ENCODE measurements at regions not wholly inside any gene's neighbourhood (a gene's known extent, or its start where the extent isn't known, plus 50 kb on each side); places are given as distances from the start of the nearest gene placed in this dataset.
A peak's percentile ranks its signal among the peaks of the same experiment; 100 is the strongest.

- peaks cover 3% of the 10 kb centered on the region; the same call in 1 of the 2 replicates for H3K79me1 ChIP-seq (ENCODE audit: low read depth, low read length)
- H3K79me2 ChIP-seq (ENCODE audit: control insufficient read depth in 1 of 2, insufficient read depth in 2 of 2, low read length in 2 of 2): no peaks in the 10 kb centered on the region
- no peak overlapping the region for H2AFZ ChIP-seq (ENCODE audit: low read length)
- H3K4ac ChIP-seq (replicated peaks; ENCODE audit: insufficient read length, low read depth, low read length): no peak overlapping the region
- no peak overlapping the region for H3K56ac ChIP-seq (replicated peaks; ENCODE audit: insufficient read length, low read depth, low read length)
- CTCF ChIA-PET (ENCODE audit: partially characterized antibody): no interaction called here
- no peak overlapping the region for H3K18ac ChIP-seq (ENCODE audit: extremely low read depth, low read length)
- H3K14ac ChIP-seq (ENCODE audit: insufficient read length): no peak overlapping the region
- peak in 1 of 2 experiments; percentile 10 for DNase-seq (ENCODE audit: low read depth in 1 of 2, low spot score in 2 of 2)
- H4K20me1 ChIP-seq (replicated peaks in 1 of 2; ENCODE audit: control insufficient read depth in 1 of 2, insufficient read depth in 2 of 2, low read length in 2 of 2): peaks cover 0 to 4% of the 10 kb centered on the region in 2 experiments
- H3K23ac ChIP-seq (ENCODE audit: insufficient read length): no peak overlapping the region
- H3K36me3 ChIP-seq (ENCODE audit: control insufficient read depth in 2 of 4, insufficient read depth in 4 of 4, low read length in 3 of 4): no peaks in the 10 kb centered on the region
- no peak overlapping the region for H3K4me2 ChIP-seq (ENCODE audit: insufficient read depth in 1 of 2, low read depth in 2 of 2, low read length in 2 of 2)
- H2AK5ac ChIP-seq (ENCODE audit: low read depth, low read length): no peak overlapping the region
- no peak overlapping the region for H2BK5ac ChIP-seq (ENCODE audit: low read depth, low read length)
- FAIRE-seq: no peak
- no peak overlapping the region for H2BK20ac ChIP-seq (ENCODE audit: low read length)
- no peak overlapping the region for H3K27ac ChIP-seq (ENCODE audit: low read depth, low read length)
- no peak overlapping the region for H3K4me3 ChIP-seq (ENCODE audit: extremely low read depth in 1 of 4, insufficient read depth in 2 of 4, low read depth in 3 of 4, low read length in 4 of 4)
- POLR2A ChIA-PET (ENCODE audit: partially characterized antibody): no interaction called here
- 84% methylated on average over 15 of the region's 19 CpGs; no CpG with 5 or more reads in 1 of the 2 experiments for WGBS, 2 experiments (ENCODE audit: extremely low coverage in 1 of 2, insufficient coverage in 1 of 2, insufficient read length in 1 of 2, insufficient replicate concordance in 2 of 2, low coverage in 1 of 2, low lambda C conversion rate in 2 of 2, missing lambda C conversion rate in 1 of 2)
- peak overlapping the region; percentile 25; the same call in 1 of the 2 replicates for H4K8ac ChIP-seq (ENCODE audit: extremely low read depth, insufficient read depth, low read length)
- H3K27me3 ChIP-seq (replicated peaks in 1 of 4; ENCODE audit: control insufficient read depth in 3 of 4, extremely low read depth in 1 of 4, insufficient read depth in 3 of 4, low read length in 3 of 4): no peaks in the 10 kb centered on the region
- no peak overlapping the region for H2BK12ac ChIP-seq (ENCODE audit: low read depth, low read length)
- no peak overlapping the region for H2BK15ac ChIP-seq (ENCODE audit: low read length)
- H3K4me1 ChIP-seq (replicated peaks in 1 of 4; ENCODE audit: control insufficient read depth in 3 of 4, insufficient read depth in 4 of 4, low read length in 3 of 4): peaks cover 0 to 7% (median 1%) of the 10 kb centered on the region in 4 experiments; a peak in 2 of 7 replicates
- no peaks in the 10 kb centered on the region for H3K9me3 ChIP-seq (ENCODE audit: insufficient read depth in 2 of 2, low read depth in 1 of 2, low read length in 1 of 2)
- no peak overlapping the region for H2BK120ac ChIP-seq (replicated peaks; ENCODE audit: low read depth, low read length)
- no peak overlapping the region for H4K91ac ChIP-seq (replicated peaks; ENCODE audit: insufficient read length, low read length)
- no peak overlapping the region for H4K5ac ChIP-seq (ENCODE audit: insufficient read length, low read depth, low read length)
- no peaks in the 10 kb centered on the region; the same call in 1 of the 2 replicates for H3K23me2 ChIP-seq (ENCODE audit: low read depth, low read length)
- H3K9ac ChIP-seq (replicated peaks in 1 of 4; ENCODE audit: extremely low read depth in 1 of 4, low read depth in 3 of 4, low read length in 3 of 4): no peak overlapping the region
- TF ChIP-seq SP2 (IDR thresholded peaks at IDR 0.05; ENCODE audit: low read length) (no peak), POU5F1 (IDR thresholded peaks at IDR 0.05; ENCODE audit: low read depth, low read length) (no peak), ASH2L (IDR thresholded peaks at IDR 0.05; ENCODE audit: low read length) (no peak), CHD1 (IDR thresholded peaks at IDR 0.05; ENCODE audit: low read depth, low read length) (no peak), TAF1 (IDR thresholded peaks at IDR 0.05; ENCODE audit: low read depth, low read length) (no peak), NANOG (IDR thresholded peaks at IDR 0.05; ENCODE audit: insufficient read depth, low read depth, low read length, poor library complexity, severe bottlenecking) (no peak), KDM4A (IDR thresholded peaks at IDR 0.05; ENCODE audit: low read depth, low read length, severe bottlenecking) (no peak), SIN3A (conservative IDR thresholded peaks at IDR 0.05 in 1 of 2, IDR thresholded peaks at IDR 0.05 in 1 of 2; ENCODE audit: low read depth in 1 of 2, low read length in 2 of 2) (no peak), MAX (IDR thresholded peaks at IDR 0.05) (no peak), GTF2F1 (IDR thresholded peaks at IDR 0.05; ENCODE audit: borderline replicate concordance, low read depth, low read length) (no peak), KDM5A (IDR thresholded peaks at IDR 0.05; ENCODE audit: low read length) (no peak), JUN (IDR thresholded peaks at IDR 0.05; ENCODE audit: low read depth, low read length) (no peak), SIX5 (IDR thresholded peaks at IDR 0.05; ENCODE audit: low read depth, low read length) (no peak)
Observed at GRCh38 chr2:240369801-240370585, 65.5 kb upstream of the GPC1 start.

Data from H1 (cell line).